SU-DHL-6 (cell line): ENCODE measurements at regions not wholly inside any gene's neighbourhood (a gene's known extent, or its start where the extent isn't known, plus 50 kb on each side); places are given as distances from the start of the nearest gene placed in this dataset.

Source experiments
- H2AFZ ChIP-seq: fragments of 200-600 bp; sonication (generic); 2 replicates; pipeline ENCODE4 v1.6.1; 2014; ENCODE audit warnings: low read depth, mild to moderate bottlenecking, moderate library complexity, mixed read lengths, antibody characterized with exemption, low read length; ENCODE audit not compliant: severe bottlenecking
- H3F3A ChIP-seq: fragments of 200-600 bp; shearing (Covaris generic); 2 replicates; pipeline ENCODE4 v1.6.0; 2016; ENCODE audit warnings: antibody characterized with exemption, mild to moderate bottlenecking; ENCODE audit not compliant: insufficient read depth
- H3K27ac ChIP-seq: fragments of 200-600 bp; sonication (generic); 2 replicates; pipeline ENCODE4 v1.5.1; 2016; ENCODE audit warnings: low read depth, mild to moderate bottlenecking, low read length, moderate library complexity, mixed read lengths
- H3K27me3 ChIP-seq: fragments of 200-600 bp; sonication (generic), shearing (Covaris generic); 2 replicates; pipeline ENCODE4 v1.6.0; 2014; ENCODE audit warnings: mild to moderate bottlenecking, low read length
- H3K36me3 ChIP-seq: fragments of 200-600 bp; sonication (generic); 2 replicates; pipeline ENCODE4 v1.6.1; 2014; ENCODE audit warnings: mild to moderate bottlenecking, low read length, mixed read lengths
- H3K4me2 ChIP-seq: fragments of 300-600, 200-600 bp; shearing (Covaris generic), sonication (generic); 2 replicates; pipeline ENCODE4 v1.6.0; 2014; ENCODE audit warnings: low read length, low read depth, mild to moderate bottlenecking; ENCODE audit not compliant: poor library complexity, severe bottlenecking
- H3K4me3 ChIP-seq: fragments of 200-600 bp; sonication (generic); 2 replicates; pipeline ENCODE4 v1.5.1; 2014; ENCODE audit warnings: antibody characterized with exemption, low read length, mild to moderate bottlenecking, mixed read lengths; ENCODE audit not compliant: insufficient read depth, poor library complexity, severe bottlenecking
- H3K79me2 ChIP-seq: fragments of 200-600 bp; sonication (generic); 2 replicates; pipeline ENCODE4 v1.6.1; 2014; ENCODE audit warnings: mild to moderate bottlenecking, low read length, moderate library complexity; ENCODE audit not compliant: insufficient read depth
- H3K9ac ChIP-seq: fragments of 200-600 bp; sonication (generic); 2 replicates; pipeline ENCODE4 v1.7.0; 2014; ENCODE audit warnings: mild to moderate bottlenecking, low read length
- H3K9me2 ChIP-seq: fragments of 200-600 bp; sonication (generic); replicated peaks from 2 replicates; pipeline ENCODE4 v1.6.1; 2014; ENCODE audit warnings: low read length; ENCODE audit not compliant: insufficient read depth
- H3K9me3 ChIP-seq: fragments of 200-600 bp; sonication (generic); 2 replicates; pipeline ENCODE4 v1.6.1; 2014; ENCODE audit warnings: low read length, mixed read lengths; ENCODE audit not compliant: insufficient read depth
- H4K20me1 ChIP-seq: fragments of 200-600 bp; sonication (generic); 2 replicates; pipeline ENCODE4 v1.6.1; 2014; ENCODE audit warnings: low read depth, mild to moderate bottlenecking, antibody characterized with exemption, low read length, moderate library complexity, mixed read lengths
- CTCF ChIP-seq: fragments of 200-600 bp; sonication (generic); IDR thresholded peaks from one replicate; pipeline ENCODE4 v1.5.1; 2017; ENCODE audit warnings: antibody characterized with exemption, mild to moderate bottlenecking, low read length, moderate library complexity; ENCODE audit not compliant: insufficient read depth, poor library complexity, severe bottlenecking
- EZH2phosphoT487 ChIP-seq: fragments of 200-600 bp; sonication (generic), shearing (Covaris generic); conservative IDR thresholded peaks from 2 replicates; pipeline ENCODE4 v1.6.1; 2018; ENCODE audit warnings: mild to moderate bottlenecking, antibody characterized with exemption, low read length, moderate library complexity, mixed read lengths

- TF ChIP-seq CTCF (no peak), EZH2phosphoT487 (no peak)
- H3K4me3 ChIP-seq = no peak overlapping the region
- H2AFZ ChIP-seq = no peak overlapping the region
- no peaks in the 10 kb centered on the region for H3K9me3 ChIP-seq
- H3K36me3 ChIP-seq = no peaks in the 10 kb centered on the region
- no peak overlapping the region for H3K27ac ChIP-seq
- H3K9me2 ChIP-seq = no peaks in the 10 kb centered on the region
- no peaks in the 10 kb centered on the region for H3K79me2 ChIP-seq
- no peak overlapping the region for H3K4me2 ChIP-seq
- H3F3A ChIP-seq = no peaks in the 10 kb centered on the region
- H3K9ac ChIP-seq = no peak overlapping the region
- H4K20me1 ChIP-seq = no peaks in the 10 kb centered on the region
- H3K27me3 ChIP-seq = no peaks in the 10 kb centered on the region
Measured at GRCh38 chr14:34129927-34130552, 179.2 kb upstream of the EGLN3 start.

- no peaks in the 10 kb centered on the region for H3K27me3 ChIP-seq
Measured at GRCh38 chr14:34128665-34129064, 177.8 kb upstream of the EGLN3 start.

DNA sequence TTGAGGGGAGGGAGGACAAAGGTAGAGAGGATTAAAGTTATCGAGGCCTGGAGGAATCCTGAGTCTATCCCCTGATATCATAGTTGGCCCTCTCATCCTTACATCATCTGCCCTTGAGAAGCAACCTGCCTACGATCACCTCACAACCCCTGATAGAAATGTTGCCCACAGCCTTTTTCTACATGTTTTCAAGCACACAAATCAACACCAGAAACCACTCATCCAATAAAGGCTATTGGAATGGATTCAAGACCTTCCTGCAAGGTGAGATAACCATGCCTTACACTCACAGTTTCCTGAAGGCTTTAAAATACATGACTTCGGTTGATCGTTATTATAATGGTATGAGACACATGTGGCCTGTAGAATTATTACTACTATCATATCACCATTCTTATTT, 175.7 kb upstream of the EGLN3 start:
- H3K27me3 ChIP-seq = no peaks in the 10 kb centered on the region
- no peak overlapping the region for H3K4me2 ChIP-seq
- no peak overlapping the region for H2AFZ ChIP-seq
- H3F3A ChIP-seq = no peaks in the 10 kb centered on the region
- H3K27ac ChIP-seq = no peak overlapping the region
- TF ChIP-seq CTCF = no peak
- TF ChIP-seq EZH2phosphoT487 = no peak
- H3K9me3 ChIP-seq = no peaks in the 10 kb centered on the region
- no peaks in the 10 kb centered on the region for H3K36me3 ChIP-seq
- no peaks in the 10 kb centered on the region for H3K9me2 ChIP-seq
- H4K20me1 ChIP-seq = no peaks in the 10 kb centered on the region
- no peak overlapping the region for H3K4me3 ChIP-seq
- no peak overlapping the region for H3K9ac ChIP-seq
- no peaks in the 10 kb centered on the region for H3K79me2 ChIP-seq

More at GRCh38 chr14:34128665-34129064, 177.8 kb upstream of the EGLN3 start:
- no peak overlapping the region for H2AFZ ChIP-seq
- H3K9ac ChIP-seq = no peak overlapping the region
- no peak overlapping the region for H3K4me2 ChIP-seq
- H4K20me1 ChIP-seq = no peaks in the 10 kb centered on the region
- H3F3A ChIP-seq = no peaks in the 10 kb centered on the region
- no peak overlapping the region for H3K27ac ChIP-seq
- no peaks in the 10 kb centered on the region for H3K36me3 ChIP-seq
- no peak overlapping the region for H3K4me3 ChIP-seq
- TF ChIP-seq EZH2phosphoT487 = no peak
- TF ChIP-seq CTCF = no peak
- H3K9me3 ChIP-seq = no peaks in the 10 kb centered on the region
- H3K9me2 ChIP-seq = no peaks in the 10 kb centered on the region
- H3K79me2 ChIP-seq = no peaks in the 10 kb centered on the region
